SK-N-SH (cell line): ENCODE measurements at regions not wholly inside any gene's neighbourhood (a gene's known extent, or its start where the extent isn't known, plus 50 kb on each side); places are given as distances from the start of the nearest gene placed in this dataset.

Experiments used
- CTCF ChIA-PET: fragments of 300-600, 350-600 bp; formaldehyde crosslinking; extraction: SDS; loops from one replicate; lab custom pipeline; 2021; lab: Yijun Ruan, JAX
- POLR2A ChIA-PET: fragments of 350-600 bp; sonication (Branson Sonifier 250); formaldehyde crosslinking; extraction: SDS; loops from one replicate; lab custom pipeline; 2020; ENCODE audit warnings: antibody characterized with exemption, inconsistent platforms; lab: Yijun Ruan, JAX
- DNase-seq: peaks from one replicate; pipeline ENCODE4 v3.0.0; 2012
- H2AFZ ChIP-seq: fragments of 200-600 bp; sonication (generic); 2 replicates; pipeline ENCODE4 v1.8.1; 2016; ENCODE audit warnings: antibody characterized with exemption, mild to moderate bottlenecking, low read depth
- H3F3A ChIP-seq: fragments of 200-600 bp; sonication (generic); replicated peaks from 2 replicates; pipeline ENCODE3; 2016; ENCODE audit warnings: antibody characterized with exemption, mild to moderate bottlenecking; ENCODE audit not compliant: insufficient read depth
- H3K27ac ChIP-seq, 2 experiments: fragments of 200-500 bp in 1 of 2; fragments of 200-600 bp in 1 of 2; sonication (Bioruptor generic) in 1 of 2; sonication (generic), shearing (Covaris generic) in 1 of 2; 2 replicates each; pipeline versions ENCODE4 v1.5.1 to v1.6.1; 2014 to 2016; ENCODE audit warnings: low read depth in 2 of 2, inconsistent platforms in 1 of 2, low read length in 1 of 2, mild to moderate bottlenecking in 1 of 2, mixed read lengths in 1 of 2
- H3K27me3 ChIP-seq: fragments of 200-600 bp; sonication (generic), shearing (Covaris generic); 2 replicates; pipeline ENCODE4 v1.6.1; 2016; ENCODE audit warnings: mixed run types; ENCODE audit not compliant: insufficient read depth
- H3K36me3 ChIP-seq, 2 experiments: fragments of 200-500 bp in 1 of 2; fragments of 200-600 bp in 1 of 2; sonication (Bioruptor generic) in 1 of 2; sonication (generic) in 1 of 2; replicated peaks in 1 of 2; 2 replicates each; pipeline versions ENCODE3 to v1.5.1; 2014 to 2016; ENCODE audit warnings: low read length in 1 of 2, mild to moderate bottlenecking in 1 of 2; ENCODE audit not compliant: insufficient read depth in 2 of 2, control insufficient read depth in 1 of 2
- H3K4me1 ChIP-seq, 2 experiments: fragments of 200-500 bp in 1 of 2; fragments of 200-600 bp in 1 of 2; sonication (Bioruptor generic) in 1 of 2; sonication (generic), shearing (Covaris generic) in 1 of 2; 2 replicates each; pipeline versions ENCODE4 v1.5.1 to v1.6.1; 2014 to 2016; ENCODE audit warnings: low read depth in 1 of 2, low read length in 1 of 2, mixed run types in 1 of 2; ENCODE audit not compliant: insufficient read depth in 2 of 2, control insufficient read depth in 1 of 2
- H3K4me2 ChIP-seq: fragments of 200-600 bp; sonication (generic), shearing (Covaris generic); 2 replicates; pipeline ENCODE4 v1.6.1; 2017; ENCODE audit warnings: mixed run types
- H3K4me3 ChIP-seq, 2 experiments: fragments of 200-500 bp in 1 of 2; fragments of 200-600 bp in 1 of 2; sonication (Bioruptor generic) in 1 of 2; sonication (generic), shearing (Covaris generic) in 1 of 2; 2 replicates each; pipeline versions ENCODE4 v1.5.1 to v1.8.1; 2014 to 2016; ENCODE audit warnings: low read depth in 2 of 2, inconsistent platforms in 1 of 2, low read length in 1 of 2, mild to moderate bottlenecking in 1 of 2, mixed read lengths in 1 of 2, moderate library complexity in 1 of 2
- H3K79me2 ChIP-seq: fragments of 200-600 bp; sonication (generic); 2 replicates; pipeline ENCODE4 v1.8.1; 2017; ENCODE audit warnings: mild to moderate bottlenecking; ENCODE audit not compliant: insufficient read depth
- H3K9ac ChIP-seq: fragments of 200-600 bp; sonication (generic); 2 replicates; pipeline ENCODE4 v1.6.1; 2017; ENCODE audit warnings: mixed run types
- H3K9me2 ChIP-seq: fragments of 200-600 bp; sonication (generic); 2 replicates; pipeline ENCODE4 v1.6.1; 2017; ENCODE audit warnings: mixed run types
- H3K9me3 ChIP-seq: fragments of 200-600 bp; sonication (generic); 2 replicates; pipeline ENCODE4 v1.6.1; 2017; ENCODE audit warnings: mixed run types, mild to moderate bottlenecking, moderate library complexity
- H4K20me1 ChIP-seq: fragments of 200-600 bp; sonication (generic); 2 replicates; pipeline ENCODE4 v1.6.1; 2017; ENCODE audit warnings: mild to moderate bottlenecking, mixed run types; ENCODE audit not compliant: insufficient read depth
- ELF1 ChIP-seq: IDR thresholded peaks from 2 replicates; pipeline ENCODE4 v1.4.0; 2012
- EZH2phosphoT487 ChIP-seq: fragments of 200-600 bp; sonication (generic); IDR thresholded peaks from 2 replicates; pipeline ENCODE4 v1.6.1; 2017; ENCODE audit warnings: low read depth, mixed run types, mild to moderate bottlenecking, antibody characterized with exemption, moderate library complexity, borderline replicate concordance
- FOSL2 ChIP-seq: IDR thresholded peaks from 2 replicates; pipeline ENCODE4 v1.4.0; 2012; ENCODE audit warnings: low read depth, mild to moderate bottlenecking, moderate library complexity, borderline replicate concordance
- GABPA ChIP-seq: IDR thresholded peaks from 2 replicates; pipeline ENCODE4 v1.4.0; 2012; ENCODE audit warnings: low read depth, mild to moderate bottlenecking
- JUND ChIP-seq: IDR thresholded peaks from 2 replicates; pipeline ENCODE4 v1.4.0; 2012
- RXRA ChIP-seq: IDR thresholded peaks from 2 replicates; pipeline ENCODE4 v1.4.0; 2012; ENCODE audit warnings: low read depth, mild to moderate bottlenecking, borderline replicate concordance
- SIN3A ChIP-seq: IDR thresholded peaks from 2 replicates; pipeline ENCODE4 v1.6.1; 2012; ENCODE audit warnings: low read depth, mild to moderate bottlenecking, low read length, moderate library complexity, borderline replicate concordance
- TEAD4 ChIP-seq: IDR thresholded peaks from 2 replicates; pipeline ENCODE4 v1.4.0; 2012; ENCODE audit warnings: mild to moderate bottlenecking, borderline replicate concordance; ENCODE audit not compliant: insufficient read depth
- YY1 ChIP-seq: IDR thresholded peaks from 2 replicates; pipeline ENCODE4 v1.4.0; 2012; ENCODE audit warnings: low read depth, mild to moderate bottlenecking
- WGBS: methylation state at CpG from one replicate; pipeline ENCODE4 v1.1.6; 2017; ENCODE audit warnings: low lambda C conversion rate; 5-methylcytosine and 5-hydroxymethylcytosine counted together
- TF ChIP-seq, protein P1 (sequence below): IDR thresholded peaks from 2 replicates; pipeline ENCODE4 v1.6.1; 2012; ENCODE audit warnings: mild to moderate bottlenecking, low read depth, low read length, moderate library complexity
- TF ChIP-seq, protein P2 (sequence below): IDR thresholded peaks from 2 replicates; pipeline ENCODE4 v1.4.0; 2012; ENCODE audit warnings: low read depth, borderline replicate concordance
- TF ChIP-seq, protein P3 (sequence below): IDR thresholded peaks from 2 replicates; pipeline ENCODE4 v1.4.0; 2012; ENCODE audit warnings: low read depth

DNA sequence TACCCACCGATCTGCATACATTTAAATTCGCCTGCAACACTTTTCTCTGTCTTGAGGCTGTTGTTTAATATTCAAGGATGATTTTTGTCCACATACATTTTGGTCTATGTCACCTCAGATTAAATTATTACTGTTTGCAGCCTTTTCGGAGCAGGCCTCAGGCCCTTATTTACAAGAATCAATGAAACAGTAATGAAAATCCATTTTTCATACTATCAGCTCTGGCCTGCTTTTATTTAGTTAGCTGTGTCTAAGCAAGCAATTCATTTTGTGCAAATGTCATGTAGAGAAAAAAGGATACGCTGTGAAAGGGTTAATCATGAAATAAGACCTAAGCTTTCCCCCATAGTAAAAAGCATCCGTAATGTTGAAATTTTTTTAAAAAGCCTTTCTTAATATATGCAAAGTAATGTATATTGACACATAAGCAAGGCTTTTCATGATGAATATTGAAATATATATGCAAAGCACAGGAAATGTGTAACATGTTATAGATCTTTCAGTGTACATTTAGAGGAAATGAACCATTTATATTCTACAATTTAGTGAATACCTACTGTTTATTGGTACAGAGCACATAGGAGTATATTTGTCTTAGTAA lies 1135.3 kb upstream of the ZEB2 start:
- Histone ChIP-seq H3K9ac (no peak overlapping the region), H3K36me3 (no peaks in the 10 kb centered on the region), H3K4me2 (no peak overlapping the region), H3K4me1 (peaks cover 0 to 24% of the 10 kb centered on the region in 2 experiments; a peak in 1 of 4 replicates), H3K79me2 (no peaks in the 10 kb centered on the region), H2AFZ (no peak overlapping the region), H3K9me2 (no peaks in the 10 kb centered on the region), H3K27ac (no peak overlapping the region), H4K20me1 (no peaks in the 10 kb centered on the region), H3K4me3 (no peak overlapping the region), H3F3A (no peaks in the 10 kb centered on the region), H3K27me3 (no peaks in the 10 kb centered on the region), H3K9me3 (no peaks in the 10 kb centered on the region)
- DNase-seq, result no peak
- no peak for TF ChIP-seq GABPA
- POLR2A ChIA-PET, result no interaction called here
- WGBS, result 87% methylated on average over 5 of the region's 5 CpGs
- CTCF ChIA-PET, result interaction anchor here (0.6 to 1.8 kb wide), 2 partner anchors 8 to 45 kb away, joined by 3 to 5 read pairs; no protein-coding TSS in a partner anchor

DNA sequence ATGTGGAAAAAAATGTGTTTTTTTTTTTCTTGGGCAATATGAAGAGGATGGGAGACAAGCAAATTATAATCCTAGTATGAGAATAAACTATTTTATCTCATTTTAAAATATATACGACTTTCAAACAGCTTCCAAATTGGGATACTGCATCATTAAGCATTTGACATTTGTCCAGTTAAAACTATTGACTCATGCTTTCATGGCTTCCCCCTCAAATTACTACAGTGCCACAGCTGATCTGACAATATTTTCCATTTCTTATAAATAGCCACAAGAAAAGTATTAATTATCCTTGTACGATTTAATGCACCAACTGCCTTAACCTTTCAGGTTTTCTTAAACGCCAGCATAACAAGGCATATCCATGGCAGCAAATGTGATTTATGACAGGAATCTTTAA lies 1134.8 kb upstream of the ZEB2 start:
- TF ChIP-seq SIN3A (no peak), EZH2phosphoT487 (no peak), RXRA (no peak), FOSL2 (no peak), JUND (no peak), TEAD4 (no peak), YY1 (no peak), ELF1 (no peak)
- TF ChIP-seq, protein P1, sequence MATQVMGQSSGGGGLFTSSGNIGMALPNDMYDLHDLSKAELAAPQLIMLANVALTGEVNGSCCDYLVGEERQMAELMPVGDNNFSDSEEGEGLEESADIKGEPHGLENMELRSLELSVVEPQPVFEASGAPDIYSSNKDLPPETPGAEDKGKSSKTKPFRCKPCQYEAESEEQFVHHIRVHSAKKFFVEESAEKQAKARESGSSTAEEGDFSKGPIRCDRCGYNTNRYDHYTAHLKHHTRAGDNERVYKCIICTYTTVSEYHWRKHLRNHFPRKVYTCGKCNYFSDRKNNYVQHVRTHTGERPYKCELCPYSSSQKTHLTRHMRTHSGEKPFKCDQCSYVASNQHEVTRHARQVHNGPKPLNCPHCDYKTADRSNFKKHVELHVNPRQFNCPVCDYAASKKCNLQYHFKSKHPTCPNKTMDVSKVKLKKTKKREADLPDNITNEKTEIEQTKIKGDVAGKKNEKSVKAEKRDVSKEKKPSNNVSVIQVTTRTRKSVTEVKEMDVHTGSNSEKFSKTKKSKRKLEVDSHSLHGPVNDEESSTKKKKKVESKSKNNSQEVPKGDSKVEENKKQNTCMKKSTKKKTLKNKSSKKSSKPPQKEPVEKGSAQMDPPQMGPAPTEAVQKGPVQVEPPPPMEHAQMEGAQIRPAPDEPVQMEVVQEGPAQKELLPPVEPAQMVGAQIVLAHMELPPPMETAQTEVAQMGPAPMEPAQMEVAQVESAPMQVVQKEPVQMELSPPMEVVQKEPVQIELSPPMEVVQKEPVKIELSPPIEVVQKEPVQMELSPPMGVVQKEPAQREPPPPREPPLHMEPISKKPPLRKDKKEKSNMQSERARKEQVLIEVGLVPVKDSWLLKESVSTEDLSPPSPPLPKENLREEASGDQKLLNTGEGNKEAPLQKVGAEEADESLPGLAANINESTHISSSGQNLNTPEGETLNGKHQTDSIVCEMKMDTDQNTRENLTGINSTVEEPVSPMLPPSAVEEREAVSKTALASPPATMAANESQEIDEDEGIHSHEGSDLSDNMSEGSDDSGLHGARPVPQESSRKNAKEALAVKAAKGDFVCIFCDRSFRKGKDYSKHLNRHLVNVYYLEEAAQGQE, result no peak
- TF ChIP-seq, protein P2, sequence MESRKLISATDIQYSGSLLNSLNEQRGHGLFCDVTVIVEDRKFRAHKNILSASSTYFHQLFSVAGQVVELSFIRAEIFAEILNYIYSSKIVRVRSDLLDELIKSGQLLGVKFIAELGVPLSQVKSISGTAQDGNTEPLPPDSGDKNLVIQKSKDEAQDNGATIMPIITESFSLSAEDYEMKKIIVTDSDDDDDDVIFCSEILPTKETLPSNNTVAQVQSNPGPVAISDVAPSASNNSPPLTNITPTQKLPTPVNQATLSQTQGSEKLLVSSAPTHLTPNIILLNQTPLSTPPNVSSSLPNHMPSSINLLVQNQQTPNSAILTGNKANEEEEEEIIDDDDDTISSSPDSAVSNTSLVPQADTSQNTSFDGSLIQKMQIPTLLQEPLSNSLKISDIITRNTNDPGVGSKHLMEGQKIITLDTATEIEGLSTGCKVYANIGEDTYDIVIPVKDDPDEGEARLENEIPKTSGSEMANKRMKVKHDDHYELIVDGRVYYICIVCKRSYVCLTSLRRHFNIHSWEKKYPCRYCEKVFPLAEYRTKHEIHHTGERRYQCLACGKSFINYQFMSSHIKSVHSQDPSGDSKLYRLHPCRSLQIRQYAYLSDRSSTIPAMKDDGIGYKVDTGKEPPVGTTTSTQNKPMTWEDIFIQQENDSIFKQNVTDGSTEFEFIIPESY, result no peak
- TF ChIP-seq, protein P3, sequence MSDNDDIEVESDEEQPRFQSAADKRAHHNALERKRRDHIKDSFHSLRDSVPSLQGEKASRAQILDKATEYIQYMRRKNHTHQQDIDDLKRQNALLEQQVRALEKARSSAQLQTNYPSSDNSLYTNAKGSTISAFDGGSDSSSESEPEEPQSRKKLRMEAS, result no peak
- ChIA-PET CTCF (interaction anchor here (0.6 to 1.5 kb wide), 2 partner anchors 12 to 44 kb away, joined by 3 read pairs; no protein-coding TSS in a partner anchor), POLR2A (no interaction called here)
- Histone ChIP-seq H3K4me2 (no peak overlapping the region), H2AFZ (no peak overlapping the region), H3K9me3 (no peaks in the 10 kb centered on the region), H4K20me1 (no peaks in the 10 kb centered on the region), H3K79me2 (no peaks in the 10 kb centered on the region), H3F3A (no peaks in the 10 kb centered on the region), H3K27me3 (no peaks in the 10 kb centered on the region), H3K27ac (no peak overlapping the region), H3K36me3 (no peaks in the 10 kb centered on the region), H3K9ac (no peak overlapping the region), H3K4me1 (peaks cover 0 to 24% of the 10 kb centered on the region in 2 experiments; a peak in 1 of 4 replicates), H3K4me3 (no peak overlapping the region), H3K9me2 (no peaks in the 10 kb centered on the region)
- no peak for DNase-seq
- 78% methylated on average over 3 of the region's 3 CpGs for WGBS
